ENCODE measurements at regions not wholly inside any gene's neighbourhood (a gene's known extent, or its start where the extent isn't known, plus 50 kb on each side); places are given as distances from the start of the nearest gene placed in this dataset.
A peak's percentile ranks its signal among the peaks of the same experiment; 100 is the strongest.
"Not testable (repeated sequence)": the region's sequence is repeated elsewhere in the genome, so short reads cannot be mapped to it uniquely, and the experiment has no call there.

DNA sequence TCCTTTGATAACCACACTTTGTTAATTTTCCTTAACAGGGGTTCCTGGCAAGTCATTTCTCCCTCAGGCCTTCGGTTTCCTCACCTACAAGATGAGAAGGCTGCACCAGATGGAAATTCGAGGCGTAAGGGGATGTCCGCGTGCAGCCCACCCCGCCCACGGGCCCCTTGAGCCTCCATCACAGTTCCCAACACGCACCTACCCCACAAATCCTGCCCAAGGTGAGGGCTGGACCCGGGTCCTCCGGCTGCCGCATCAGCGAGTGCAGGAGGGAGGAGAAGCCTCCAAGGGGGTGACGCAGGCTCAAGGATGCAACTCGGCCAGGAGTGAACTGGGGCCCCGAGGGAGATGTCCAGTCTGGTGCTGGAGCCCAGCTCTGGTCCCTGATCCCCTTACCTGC is 169.2 kb upstream of the TP53TG3D start:
- H3K4ac ChIP-seq (ENCODE audit: low read depth, low read length); H3K9me3 ChIP-seq (ENCODE audit: insufficient read depth, low read depth, low read length); H3K4me3 ChIP-seq (ENCODE audit: low read depth, low read length); H3K9ac ChIP-seq (ENCODE audit: low read length); H2BK12ac ChIP-seq (ENCODE audit: low read length); H4K91ac ChIP-seq (ENCODE audit: low read depth, low read length); DNase-seq; H4K12ac ChIP-seq (ENCODE audit: low read depth, low read length); H3K4me2 ChIP-seq (ENCODE audit: low read length); H4K8ac ChIP-seq (ENCODE audit: low read depth, low read length); H3K36me3 ChIP-seq (ENCODE audit: control insufficient read depth in 1 of 2, insufficient read depth in 2 of 2, low read length in 2 of 2); H3K27me3 ChIP-seq (ENCODE audit: insufficient read depth, low read length); H3K4me1 ChIP-seq (ENCODE audit: control insufficient read depth in 1 of 2, insufficient read depth in 2 of 2, low read length in 2 of 2); H3K23ac ChIP-seq (ENCODE audit: low read length); H2BK5ac ChIP-seq (ENCODE audit: low read depth, low read length, poor library complexity); H3K18ac ChIP-seq (ENCODE audit: low read length); H3K79me2 ChIP-seq (ENCODE audit: control insufficient read depth, insufficient read depth, low read length, poor library complexity); H2BK120ac ChIP-seq (ENCODE audit: insufficient read depth, low read length, poor library complexity); H3K27ac ChIP-seq (ENCODE audit: low read depth, low read length); H3K14ac ChIP-seq (ENCODE audit: low read length); H3K79me1 ChIP-seq (ENCODE audit: low read length); H2AK5ac ChIP-seq (ENCODE audit: low read length); H2AFZ ChIP-seq (ENCODE audit: insufficient read depth, low read length, poor library complexity): not testable (repeated sequence)
- WGBS (ENCODE audit: extremely low coverage, insufficient coverage, insufficient read length), result no CpG with 5 or more reads among the region's 15 CpGs

DNA sequence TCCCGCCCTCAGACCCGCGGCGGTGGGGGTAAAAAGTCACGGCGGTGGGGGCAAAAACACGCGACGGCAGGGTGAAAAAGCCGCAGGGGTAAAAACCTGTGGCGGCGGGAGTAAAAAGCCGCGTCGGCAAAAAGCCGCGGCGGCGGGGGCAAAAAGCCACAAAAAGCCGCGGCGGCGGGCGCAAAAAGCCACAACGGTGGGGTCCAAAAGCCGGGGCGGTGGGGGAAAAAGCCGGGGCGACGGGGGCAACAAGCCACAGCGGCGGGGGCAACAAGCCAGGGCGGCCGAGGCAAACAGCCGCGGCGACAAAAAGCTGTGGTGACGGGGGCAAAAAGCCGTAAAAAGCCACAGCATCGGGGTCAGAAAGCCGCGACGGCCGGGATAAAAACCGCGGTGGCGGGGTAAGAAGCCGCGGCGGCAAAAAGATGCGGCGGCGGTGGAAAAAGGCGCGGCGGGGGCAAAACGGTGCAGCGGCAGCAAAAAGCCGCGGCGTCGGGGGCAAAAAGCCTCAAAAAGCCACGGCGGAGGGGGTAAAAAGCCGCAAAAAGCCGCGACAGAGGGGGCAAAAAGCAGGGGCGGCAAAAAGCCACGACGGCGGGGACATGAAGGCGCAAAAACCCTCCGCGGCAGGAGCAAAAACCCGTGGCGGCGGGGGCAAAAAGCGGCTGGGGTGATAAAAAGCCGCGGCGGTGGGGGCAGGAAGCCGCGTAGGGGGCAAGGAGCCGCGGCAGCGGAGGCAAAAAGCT is 168.3 kb upstream of the TP53TG3D start:
- no CpG with 5 or more reads among the region's 86 CpGs for WGBS (ENCODE audit: extremely low coverage, insufficient coverage, insufficient read length)
- not testable (repeated sequence) for H2AFZ ChIP-seq (ENCODE audit: insufficient read depth, low read length, poor library complexity); H3K4me1 ChIP-seq (ENCODE audit: control insufficient read depth in 1 of 2, insufficient read depth in 2 of 2, low read length in 2 of 2); H3K4ac ChIP-seq (ENCODE audit: low read depth, low read length); H4K8ac ChIP-seq (ENCODE audit: low read depth, low read length); H3K27ac ChIP-seq (ENCODE audit: low read depth, low read length); H2BK5ac ChIP-seq (ENCODE audit: low read depth, low read length, poor library complexity); H3K27me3 ChIP-seq (ENCODE audit: insufficient read depth, low read length); H4K91ac ChIP-seq (ENCODE audit: low read depth, low read length); H4K12ac ChIP-seq (ENCODE audit: low read depth, low read length); H3K14ac ChIP-seq (ENCODE audit: low read length); H3K4me3 ChIP-seq (ENCODE audit: low read depth, low read length); H2AK5ac ChIP-seq (ENCODE audit: low read length); H3K36me3 ChIP-seq (ENCODE audit: control insufficient read depth in 1 of 2, insufficient read depth in 2 of 2, low read length in 2 of 2); H3K9me3 ChIP-seq (ENCODE audit: insufficient read depth, low read depth, low read length); H3K79me2 ChIP-seq (ENCODE audit: control insufficient read depth, insufficient read depth, low read length, poor library complexity); H3K9ac ChIP-seq (ENCODE audit: low read length); H3K4me2 ChIP-seq (ENCODE audit: low read length); H3K79me1 ChIP-seq (ENCODE audit: low read length); H3K18ac ChIP-seq (ENCODE audit: low read length); H3K23ac ChIP-seq (ENCODE audit: low read length); H2BK12ac ChIP-seq (ENCODE audit: low read length); H2BK120ac ChIP-seq (ENCODE audit: insufficient read depth, low read length, poor library complexity)
- peak in 1 of 2 donors; percentile 0 for DNase-seq

DNA sequence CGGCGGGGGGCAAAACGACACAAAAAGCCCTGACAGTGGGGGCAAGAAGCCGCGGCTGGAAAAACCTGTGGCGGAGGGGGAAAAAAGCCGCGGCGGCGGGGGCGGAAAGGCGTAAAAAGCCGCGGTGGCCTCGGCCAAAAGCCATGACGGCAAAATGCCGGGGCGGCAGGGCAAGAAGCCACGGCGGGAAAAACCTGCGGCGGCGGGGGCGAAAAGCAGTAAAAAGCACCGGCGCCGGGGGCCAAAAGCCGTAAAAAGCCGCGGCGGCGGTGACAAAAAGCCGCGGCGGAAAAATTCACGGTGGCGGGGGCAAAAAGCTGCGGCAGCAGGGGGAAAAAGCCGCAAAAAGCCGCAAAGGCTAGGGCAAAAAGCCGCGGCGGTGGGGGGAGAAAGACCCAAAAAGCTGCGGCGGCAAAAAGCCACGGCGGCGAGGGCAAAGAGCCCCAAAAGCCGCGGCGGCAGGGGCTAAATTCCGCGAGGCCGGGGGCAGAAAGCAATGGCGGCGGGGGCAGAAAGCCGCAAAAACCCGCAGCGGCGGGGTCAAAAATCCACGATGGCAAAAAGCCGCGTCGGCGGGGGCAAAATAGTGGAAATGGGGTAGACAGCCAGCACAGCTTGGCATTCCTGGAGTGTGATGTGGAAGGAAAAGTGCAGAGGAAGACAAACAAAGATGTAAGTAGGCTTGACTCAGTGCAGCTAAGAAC is 167.5 kb upstream of the TP53TG3D start:
- H3K27me3 ChIP-seq (ENCODE audit: insufficient read depth, low read length); H4K8ac ChIP-seq (ENCODE audit: low read depth, low read length); H2AK5ac ChIP-seq (ENCODE audit: low read length); H3K4me3 ChIP-seq (ENCODE audit: low read depth, low read length); H4K91ac ChIP-seq (ENCODE audit: low read depth, low read length); H3K79me1 ChIP-seq (ENCODE audit: low read length); H3K9me3 ChIP-seq (ENCODE audit: insufficient read depth, low read depth, low read length); H3K23ac ChIP-seq (ENCODE audit: low read length); H2BK120ac ChIP-seq (ENCODE audit: insufficient read depth, low read length, poor library complexity); H2BK5ac ChIP-seq (ENCODE audit: low read depth, low read length, poor library complexity); H3K79me2 ChIP-seq (ENCODE audit: control insufficient read depth, insufficient read depth, low read length, poor library complexity); H3K36me3 ChIP-seq (ENCODE audit: control insufficient read depth in 1 of 2, insufficient read depth in 2 of 2, low read length in 2 of 2); H3K27ac ChIP-seq (ENCODE audit: low read depth, low read length); H2BK12ac ChIP-seq (ENCODE audit: low read length); H3K4me1 ChIP-seq (ENCODE audit: control insufficient read depth in 1 of 2, insufficient read depth in 2 of 2, low read length in 2 of 2); H3K18ac ChIP-seq (ENCODE audit: low read length); H3K9ac ChIP-seq (ENCODE audit: low read length); H3K4ac ChIP-seq (ENCODE audit: low read depth, low read length); H4K12ac ChIP-seq (ENCODE audit: low read depth, low read length); H3K14ac ChIP-seq (ENCODE audit: low read length); H3K4me2 ChIP-seq (ENCODE audit: low read length); H2AFZ ChIP-seq (ENCODE audit: insufficient read depth, low read length, poor library complexity): not testable (repeated sequence)
- WGBS (ENCODE audit: extremely low coverage, insufficient coverage, insufficient read length), result no CpG with 5 or more reads among the region's 65 CpGs
- DNase-seq, result peak; percentile 0 to 7

DNA sequence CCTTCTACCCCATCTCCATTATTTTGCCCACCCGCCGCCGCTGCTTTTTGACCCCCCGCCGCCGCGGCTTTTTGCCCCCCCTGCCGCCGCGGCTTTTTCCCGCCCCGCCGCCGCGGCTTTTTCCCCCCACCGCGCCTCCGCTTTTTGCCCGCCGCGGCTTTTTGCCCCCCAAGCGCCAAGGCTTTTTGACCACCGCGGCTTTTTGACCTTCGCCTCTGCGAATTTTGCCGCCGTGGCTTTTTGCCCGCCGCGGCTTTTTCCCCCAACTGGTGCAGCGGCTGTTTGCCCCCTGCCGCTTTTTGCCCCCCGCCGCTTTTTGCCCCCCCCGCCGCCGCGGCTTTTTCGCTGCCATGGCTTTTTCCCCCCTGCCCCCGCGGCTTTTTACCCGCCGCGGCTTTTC is 137.5 kb upstream of the TP53TG3D start:
- not testable (repeated sequence) for H3K4me1 ChIP-seq (ENCODE audit: control insufficient read depth in 1 of 2, insufficient read depth in 2 of 2, low read length in 2 of 2); H4K91ac ChIP-seq (ENCODE audit: low read depth, low read length); H3K23ac ChIP-seq (ENCODE audit: low read length); H2AK5ac ChIP-seq (ENCODE audit: low read length); H3K79me2 ChIP-seq (ENCODE audit: control insufficient read depth, insufficient read depth, low read length, poor library complexity); H3K36me3 ChIP-seq (ENCODE audit: control insufficient read depth in 1 of 2, insufficient read depth in 2 of 2, low read length in 2 of 2); H3K14ac ChIP-seq (ENCODE audit: low read length); H2BK120ac ChIP-seq (ENCODE audit: insufficient read depth, low read length, poor library complexity); H3K79me1 ChIP-seq (ENCODE audit: low read length); H3K9me3 ChIP-seq (ENCODE audit: insufficient read depth, low read depth, low read length); H4K8ac ChIP-seq (ENCODE audit: low read depth, low read length); H3K9ac ChIP-seq (ENCODE audit: low read length); H3K4me3 ChIP-seq (ENCODE audit: low read depth, low read length); H3K18ac ChIP-seq (ENCODE audit: low read length); H4K12ac ChIP-seq (ENCODE audit: low read depth, low read length); DNase-seq; H3K4me2 ChIP-seq (ENCODE audit: low read length); H3K4ac ChIP-seq (ENCODE audit: low read depth, low read length); H3K27me3 ChIP-seq (ENCODE audit: insufficient read depth, low read length); H2BK12ac ChIP-seq (ENCODE audit: low read length); H2AFZ ChIP-seq (ENCODE audit: insufficient read depth, low read length, poor library complexity); H3K27ac ChIP-seq (ENCODE audit: low read depth, low read length); H2BK5ac ChIP-seq (ENCODE audit: low read depth, low read length, poor library complexity)
- no CpG with 5 or more reads among the region's 45 CpGs for WGBS (ENCODE audit: extremely low coverage, insufficient coverage, insufficient read length)

Data from trophoblast cell (in vitro differentiated cells and primary cell).